Adipocyte (in vitro differentiated cells): ENCODE measurements at regions not wholly inside any gene's neighbourhood (a gene's known extent, or its start where the extent isn't known, plus 50 kb on each side); places are given as distances from the start of the nearest gene placed in this dataset.

ENCODE experiments used
- DNase-seq: peaks from one replicate; pipeline ENCODE4 v3.0.0-alpha.2; 2015; ENCODE audit warnings: low read depth
- H3K27me3 ChIP-seq: replicated peaks from 2 replicates; pipeline ENCODE4 v1.7.0; 2013; ENCODE audit warnings: mild to moderate bottlenecking, low read length, moderate library complexity; ENCODE audit not compliant: control insufficient read depth, insufficient read depth
- H3K36me3 ChIP-seq: 2 replicates; pipeline ENCODE4 v1.7.0; 2013; ENCODE audit warnings: low read length, mild to moderate bottlenecking, moderate library complexity; ENCODE audit not compliant: control insufficient read depth, insufficient read depth, severe bottlenecking
- H3K4me1 ChIP-seq: 2 replicates; pipeline ENCODE4 v1.7.0; 2013; ENCODE audit warnings: mild to moderate bottlenecking, low read length, moderate library complexity; ENCODE audit not compliant: control insufficient read depth, insufficient read depth
- H3K4me3 ChIP-seq: 2 replicates; pipeline ENCODE4 v1.7.0; 2013; ENCODE audit warnings: mild to moderate bottlenecking, low read length, moderate library complexity
- H3K9ac ChIP-seq: 2 replicates; pipeline ENCODE4 v1.7.0; 2013; ENCODE audit warnings: mild to moderate bottlenecking, low read length, moderate library complexity
- H3K9me3 ChIP-seq: 2 replicates; pipeline ENCODE4 v1.7.0; 2013; ENCODE audit warnings: mild to moderate bottlenecking, low read length, moderate library complexity; ENCODE audit not compliant: control insufficient read depth

DNA sequence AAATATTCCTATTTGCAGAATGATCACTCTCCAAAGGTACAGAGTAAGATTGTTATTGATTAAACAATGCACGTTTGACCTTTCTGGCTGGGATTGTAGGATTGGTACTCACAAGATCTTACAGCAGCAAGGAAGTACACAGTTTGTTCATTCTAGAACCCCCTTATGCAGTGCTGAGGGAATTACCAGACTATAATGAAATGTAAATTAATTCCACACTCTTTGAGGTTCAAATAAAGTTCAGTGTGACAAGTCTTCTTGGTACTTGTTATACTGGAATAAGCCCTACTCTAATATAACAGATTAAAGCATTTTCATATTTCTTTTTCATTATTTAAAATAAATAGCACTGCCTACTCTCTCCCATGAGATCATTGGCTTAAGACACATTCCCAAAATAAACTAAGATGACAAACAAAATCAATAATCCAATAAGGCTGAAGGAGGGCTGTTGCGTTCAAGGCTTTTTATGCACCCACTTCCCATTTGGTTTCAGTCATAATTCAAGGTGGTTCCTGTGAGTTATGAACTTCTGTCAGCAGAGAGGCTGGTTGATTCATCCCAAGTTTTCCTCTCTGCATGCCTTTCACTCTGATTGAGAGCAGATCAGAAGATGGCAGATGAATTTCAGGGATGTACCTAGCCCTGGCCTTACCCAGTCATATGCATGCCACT lies 881.5 kb downstream of the C6orf118 start:
- no peaks in the 10 kb centered on the region for H3K9me3 ChIP-seq
- no peak for DNase-seq

GRCh38 chr6:164424489-164424888 lies 884.9 kb downstream of the C6orf118 start:
- H3K9me3 ChIP-seq: no peaks in the 10 kb centered on the region
- no peaks in the 10 kb centered on the region for H3K36me3 ChIP-seq
- H3K27me3 ChIP-seq: no peaks in the 10 kb centered on the region
- no peak overlapping the region for H3K4me3 ChIP-seq
- H3K9ac ChIP-seq: no peak overlapping the region
- no peaks in the 10 kb centered on the region for H3K4me1 ChIP-seq
- DNase-seq: no peak

More for the DNA sequence above, 881.5 kb downstream of the C6orf118 start:
- Histone ChIP-seq H3K9ac (no peak overlapping the region), H3K4me1 (no peaks in the 10 kb centered on the region), H3K27me3 (no peaks in the 10 kb centered on the region), H3K4me3 (no peak overlapping the region), H3K36me3 (no peaks in the 10 kb centered on the region)

DNA sequence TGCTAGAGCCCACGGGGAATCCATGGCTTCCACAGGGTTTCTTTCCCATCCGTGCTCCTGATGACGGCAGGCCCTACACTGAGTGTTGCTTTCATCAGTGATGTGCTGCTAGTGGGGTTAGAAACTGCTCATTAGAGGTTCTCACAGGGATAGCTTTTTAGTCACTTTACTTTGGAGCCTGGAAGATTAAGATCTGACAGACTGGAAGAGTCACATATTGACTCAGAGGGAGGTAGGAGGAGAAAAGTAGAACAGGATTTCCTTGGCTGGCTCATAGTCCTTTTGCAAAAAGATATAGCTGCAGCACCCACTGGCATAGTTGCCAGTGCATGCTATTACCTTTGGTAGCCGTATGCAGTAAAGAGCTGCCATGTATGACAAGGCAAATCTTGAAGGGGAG lies 890.3 kb downstream of the C6orf118 start:
- no peaks in the 10 kb centered on the region for H3K36me3 ChIP-seq
- H3K4me1 ChIP-seq: peaks cover 3% of the 10 kb centered on the region
- no peak for DNase-seq
- H3K27me3 ChIP-seq: no peaks in the 10 kb centered on the region
- no peaks in the 10 kb centered on the region for H3K9me3 ChIP-seq
- H3K4me3 ChIP-seq: no peak overlapping the region
- no peak overlapping the region for H3K9ac ChIP-seq

DNA sequence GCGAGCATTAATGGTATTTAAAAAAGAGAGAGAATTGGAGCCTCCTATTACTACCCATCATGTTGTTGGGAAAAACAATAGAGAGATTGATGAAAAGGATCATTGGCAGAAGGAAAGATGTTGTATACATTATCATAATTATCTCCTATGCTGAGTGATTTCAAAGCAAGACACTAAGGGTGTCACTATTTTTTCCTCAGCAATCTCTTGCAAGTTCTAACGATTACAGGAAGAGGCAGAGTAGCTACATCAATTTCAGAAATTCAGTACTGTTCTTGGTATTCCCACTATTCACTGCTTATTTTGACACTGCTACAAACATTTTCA lies 891.2 kb downstream of the C6orf118 start:
- Histone ChIP-seq H3K36me3 (no peaks in the 10 kb centered on the region), H3K4me3 (no peak overlapping the region), H3K27me3 (no peaks in the 10 kb centered on the region), H3K4me1 (peaks cover 3% of the 10 kb centered on the region), H3K9me3 (no peaks in the 10 kb centered on the region), H3K9ac (no peak overlapping the region)
- no peak for DNase-seq

GRCh38 chr6:164417537-164418261 lies 891.7 kb downstream of the C6orf118 start:
- Histone ChIP-seq H3K9me3 (no peaks in the 10 kb centered on the region), H3K9ac (no peak overlapping the region), H3K4me3 (no peak overlapping the region), H3K36me3 (no peaks in the 10 kb centered on the region), H3K27me3 (no peaks in the 10 kb centered on the region), H3K4me1 (peaks cover 3% of the 10 kb centered on the region)
- DNase-seq: no peak

- Histone ChIP-seq H3K4me3 (peak overlapping the region; percentile 71), H3K9me3 (no peaks in the 10 kb centered on the region)
- DNase-seq: no peak
These were observed 893.4 kb downstream of the C6orf118 start for GRCh38 chr6:164415832-164416563.

DNA sequence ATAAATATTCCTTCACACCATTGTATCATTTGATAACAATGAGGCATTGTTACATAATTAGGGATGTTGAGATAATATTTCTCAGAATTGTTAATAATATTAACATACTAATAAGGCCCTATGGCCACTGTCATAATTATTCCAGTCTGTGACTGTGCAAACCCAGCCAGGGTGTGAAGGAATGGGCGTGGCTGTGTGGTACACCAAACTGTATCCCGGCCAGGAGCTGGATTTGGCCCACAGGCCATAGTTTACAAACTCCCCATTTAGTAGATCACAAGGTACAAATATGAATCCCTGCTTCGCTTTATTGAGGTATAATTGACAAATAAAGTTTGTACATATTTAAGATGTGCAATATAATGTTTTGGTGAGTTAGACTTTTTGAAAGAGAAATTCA lies 894.7 kb downstream of the C6orf118 start:
- H3K27me3 ChIP-seq: no peaks in the 10 kb centered on the region

More at GRCh38 chr6:164415832-164416563, 893.4 kb downstream of the C6orf118 start:
- Histone ChIP-seq H3K4me1 (peaks cover 3% of the 10 kb centered on the region), H3K9ac (no peak overlapping the region), H3K27me3 (no peaks in the 10 kb centered on the region), H3K36me3 (no peaks in the 10 kb centered on the region)

DNA sequence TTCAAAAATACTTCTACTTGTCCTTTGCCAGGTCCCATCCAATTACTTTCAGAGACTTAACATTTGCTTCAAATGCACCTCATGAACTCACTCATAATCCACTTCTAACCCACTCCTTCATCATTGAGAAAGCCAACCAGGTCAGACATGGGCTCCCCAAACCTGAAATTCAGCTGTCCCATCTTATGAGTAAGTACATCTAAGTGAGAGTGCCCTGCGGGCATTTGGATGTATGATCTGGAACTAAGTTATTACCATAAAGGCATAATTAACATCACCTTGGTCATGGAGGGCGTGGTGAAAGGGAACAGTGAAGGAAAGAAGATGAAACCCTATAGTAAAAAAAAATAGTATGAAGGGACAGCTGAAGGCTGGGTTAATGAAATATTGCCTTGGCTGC lies 896.8 kb downstream of the C6orf118 start:
- Histone ChIP-seq H3K9ac (no peak overlapping the region), H3K27me3 (no peaks in the 10 kb centered on the region), H3K9me3 (no peaks in the 10 kb centered on the region), H3K36me3 (no peaks in the 10 kb centered on the region), H3K4me3 (no peak overlapping the region), H3K4me1 (peaks cover 3% of the 10 kb centered on the region)
- DNase-seq: no peak

More for the DNA sequence above, 894.7 kb downstream of the C6orf118 start:
- no peak for DNase-seq
- Histone ChIP-seq H3K4me1 (peaks cover 3% of the 10 kb centered on the region), H3K36me3 (no peaks in the 10 kb centered on the region), H3K9me3 (no peaks in the 10 kb centered on the region), H3K4me3 (no peak overlapping the region), H3K9ac (no peak overlapping the region)

DNA sequence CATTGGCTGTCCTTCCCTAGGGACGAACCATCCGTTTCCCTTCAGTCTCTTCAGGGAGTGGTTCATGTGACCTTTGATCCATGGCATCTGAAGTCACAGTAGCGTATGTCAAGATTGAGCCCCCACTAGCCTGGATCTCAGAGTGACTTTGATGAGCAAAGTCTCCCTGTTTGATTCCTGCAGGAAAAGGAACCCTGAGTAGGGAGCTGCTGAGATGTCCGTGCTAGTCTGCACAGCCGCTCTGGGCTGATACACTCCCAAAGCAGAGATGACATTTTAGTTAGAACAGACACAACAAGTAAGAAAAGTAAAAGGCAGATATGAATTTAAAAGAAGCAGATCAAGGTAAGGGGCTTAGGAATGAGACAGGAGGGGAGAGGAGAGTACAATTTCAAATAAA lies 899.4 kb downstream of the C6orf118 start:
- H3K4me1 ChIP-seq: peaks cover 3% of the 10 kb centered on the region
- no peak overlapping the region for H3K4me3 ChIP-seq
- H3K9me3 ChIP-seq: no peaks in the 10 kb centered on the region
- H3K27me3 ChIP-seq: no peaks in the 10 kb centered on the region
- H3K9ac ChIP-seq: no peak overlapping the region
- H3K36me3 ChIP-seq: no peaks in the 10 kb centered on the region
- DNase-seq: no peak

- Histone ChIP-seq H3K4me3 (no peak overlapping the region), H3K9me3 (no peaks in the 10 kb centered on the region), H3K36me3 (no peaks in the 10 kb centered on the region), H3K9ac (no peak overlapping the region), H3K27me3 (no peaks in the 10 kb centered on the region), H3K4me1 (peaks cover 3% of the 10 kb centered on the region)
- DNase-seq: no peak
These were observed 899.9 kb downstream of the C6orf118 start for GRCh38 chr6:164409309-164410009.

DNA sequence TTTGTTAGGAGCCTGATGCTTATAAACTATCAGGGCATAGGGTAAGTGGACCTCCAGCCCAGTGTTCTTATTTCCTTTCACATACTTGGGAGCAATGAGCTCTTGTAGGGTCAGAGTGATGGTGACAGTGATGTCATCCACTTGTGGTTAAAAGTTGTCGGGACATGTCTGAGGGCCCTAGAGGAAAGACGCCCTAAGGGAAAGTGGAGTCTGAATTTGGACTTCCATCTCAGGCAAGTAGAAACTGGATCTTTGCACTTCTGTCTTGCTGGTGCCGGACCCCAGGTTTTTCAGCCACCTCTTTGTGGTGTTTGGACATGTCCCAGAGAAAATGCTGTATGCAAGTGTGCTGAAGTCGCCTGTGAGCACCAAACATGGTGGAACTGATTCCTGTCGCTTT lies 900.5 kb downstream of the C6orf118 start:
- Histone ChIP-seq H3K4me3 (no peak overlapping the region), H3K9me3 (no peaks in the 10 kb centered on the region), H3K9ac (no peak overlapping the region), H3K4me1 (peaks cover 3% of the 10 kb centered on the region), H3K36me3 (no peaks in the 10 kb centered on the region), H3K27me3 (no peaks in the 10 kb centered on the region)
- DNase-seq: no peak
